ENCODE measurements at regions not wholly inside any gene's neighbourhood (a gene's known extent, or its start where the extent isn't known, plus 50 kb on each side); places are given as distances from the start of the nearest gene placed in this dataset.

GRCh38 chr10:120799849-120800248 lies 51.3 kb upstream of the WDR11 start:
- Histone ChIP-seq H3K36me3 (no peaks in the 10 kb centered on the region), H3K27ac (no peak overlapping the region), H3K9me3 (no peaks in the 10 kb centered on the region), H3K4me3 (no peak overlapping the region), H3K27me3 (no peaks in the 10 kb centered on the region), H3K4me1 (no peaks in the 10 kb centered on the region)
- 45 to 46% methylated on average over 2 of the region's 2 CpGs for WGBS, 2 donors
- FAIRE-seq (no peak), DNase-seq (no peak), ATAC-seq (no peak)
- TF ChIP-seq CTCF (IDR thresholded peaks at IDR 0.05) = no peak
- intact Hi-C loops (cut with DNase I) = no loop called here

GRCh38 chr10:120800528-120801323 lies 50.4 kb upstream of the WDR11 start:
- no peaks in the 10 kb centered on the region for H3K27me3 ChIP-seq
- H3K27ac ChIP-seq = no peak overlapping the region
- no peaks in the 10 kb centered on the region for H3K36me3 ChIP-seq
- no peak for DNase-seq
- no peaks in the 10 kb centered on the region for H3K9me3 ChIP-seq
- ATAC-seq = no peak
- no peak for FAIRE-seq
- WGBS, 2 donors = 54 to 67% methylated on average over 3 of the region's 3 CpGs
- H3K4me3 ChIP-seq = no peak overlapping the region
- intact Hi-C loops (cut with DNase I) = no loop called here
- H3K4me1 ChIP-seq = no peaks in the 10 kb centered on the region
- no peak for TF ChIP-seq CTCF (IDR thresholded peaks at IDR 0.05)

All from pancreas (tissue), 10 donors.